Glutamatergic neuron (in vitro differentiated cells): ENCODE measurements at regions not wholly inside any gene's neighbourhood (a gene's known extent, or its start where the extent isn't known, plus 50 kb on each side); places are given as distances from the start of the nearest gene placed in this dataset.

ENCODE experiments used
- DNase-seq: peaks from one replicate; pipeline ENCODE4 v3.0.0; 2022
- H3K27ac Mint-ChIP-seq: one replicate; pipeline ENCODE4 v1.8.0; 2020; ENCODE audit warnings: mild to moderate bottlenecking, mixed read lengths, inconsistent platforms; ENCODE audit not compliant: unreplicated experiment
- H3K27me3 Mint-ChIP-seq: one replicate; pipeline ENCODE4 v1.8.0; 2020; ENCODE audit warnings: mild to moderate bottlenecking, moderate library complexity, mixed read lengths, inconsistent platforms; ENCODE audit not compliant: unreplicated experiment
- H3K36me3 Mint-ChIP-seq: one replicate; pipeline ENCODE4 v1.8.0; 2020; ENCODE audit warnings: mild to moderate bottlenecking, mixed read lengths, inconsistent platforms; ENCODE audit not compliant: unreplicated experiment
- H3K4me1 Mint-ChIP-seq: one replicate; pipeline ENCODE4 v1.8.0; 2020; ENCODE audit warnings: mild to moderate bottlenecking, low read depth, mixed read lengths, inconsistent platforms; ENCODE audit not compliant: unreplicated experiment
- H3K4me3 Mint-ChIP-seq: one replicate; pipeline ENCODE4 v1.8.0; 2020; ENCODE audit warnings: mild to moderate bottlenecking, mixed read lengths, inconsistent platforms; ENCODE audit not compliant: unreplicated experiment
- H3K9me3 Mint-ChIP-seq: one replicate; pipeline ENCODE4 v1.8.0; 2020; ENCODE audit warnings: mild to moderate bottlenecking, moderate library complexity, mixed read lengths, inconsistent platforms; ENCODE audit not compliant: unreplicated experiment
- CTCF ChIP-seq: fragments of 200-600 bp; sonication (generic); IDR thresholded peaks from one replicate; pipeline ENCODE4 v1.5.0; 2021; ENCODE audit not compliant: partially characterized antibody, unreplicated experiment

GRCh38 chr10:3622427-3622826, 162.6 kb downstream of the KLF6 start:
- Mint-ChIP-seq H3K27ac (no peak overlapping the region), H3K4me3 (no peak overlapping the region), H3K36me3 (peaks cover 9% of the 10 kb centered on the region), H3K4me1 (no peaks in the 10 kb centered on the region), H3K27me3 (no peaks in the 10 kb centered on the region), H3K9me3 (no peaks in the 10 kb centered on the region)
- no peak for TF ChIP-seq CTCF
- no peak for DNase-seq

- no peak for TF ChIP-seq CTCF
- Mint-ChIP-seq H3K9me3 (no peaks in the 10 kb centered on the region), H3K36me3 (peaks cover 9% of the 10 kb centered on the region), H3K27me3 (no peaks in the 10 kb centered on the region), H3K4me1 (no peaks in the 10 kb centered on the region), H3K4me3 (no peak overlapping the region), H3K27ac (no peak overlapping the region)
- DNase-seq = no peak
Measured at GRCh38 chr10:3620818-3621217, 164.2 kb downstream of the KLF6 start.

- H3K4me1 Mint-ChIP-seq = no peaks in the 10 kb centered on the region
- no peak for TF ChIP-seq CTCF
- no peak overlapping the region for H3K27ac Mint-ChIP-seq
- peaks cover 9% of the 10 kb centered on the region for H3K36me3 Mint-ChIP-seq
- no peak for DNase-seq
- no peak overlapping the region for H3K4me3 Mint-ChIP-seq
- no peaks in the 10 kb centered on the region for H3K27me3 Mint-ChIP-seq
- no peaks in the 10 kb centered on the region for H3K9me3 Mint-ChIP-seq
Measured at GRCh38 chr10:3619241-3619640, 165.8 kb downstream of the KLF6 start.

- DNase-seq = no peak
- Mint-ChIP-seq H3K4me1 (no peaks in the 10 kb centered on the region), H3K4me3 (no peak overlapping the region), H3K36me3 (peaks cover 9% of the 10 kb centered on the region), H3K27ac (no peak overlapping the region), H3K27me3 (no peaks in the 10 kb centered on the region), H3K9me3 (peaks cover 4% of the 10 kb centered on the region)
- no peak for TF ChIP-seq CTCF
Measured at GRCh38 chr10:3616880-3617279, 168.1 kb downstream of the KLF6 start.

GRCh38 chr10:3613318-3613717, 171.7 kb downstream of the KLF6 start:
- no peaks in the 10 kb centered on the region for H3K27me3 Mint-ChIP-seq
- TF ChIP-seq CTCF = no peak
- H3K9me3 Mint-ChIP-seq = peaks cover 4% of the 10 kb centered on the region
- H3K36me3 Mint-ChIP-seq = peaks cover 8% of the 10 kb centered on the region
- no peak overlapping the region for H3K4me3 Mint-ChIP-seq
- H3K27ac Mint-ChIP-seq = no peak overlapping the region
- H3K4me1 Mint-ChIP-seq = no peaks in the 10 kb centered on the region
- no peak for DNase-seq
